ENCODE measurements at regions not wholly inside any gene's neighbourhood (a gene's known extent, or its start where the extent isn't known, plus 50 kb on each side); places are given as distances from the start of the nearest gene placed in this dataset.
"Not testable (repeated sequence)": the region's sequence is repeated elsewhere in the genome, so short reads cannot be mapped to it uniquely, and the experiment has no call there.

DNA sequence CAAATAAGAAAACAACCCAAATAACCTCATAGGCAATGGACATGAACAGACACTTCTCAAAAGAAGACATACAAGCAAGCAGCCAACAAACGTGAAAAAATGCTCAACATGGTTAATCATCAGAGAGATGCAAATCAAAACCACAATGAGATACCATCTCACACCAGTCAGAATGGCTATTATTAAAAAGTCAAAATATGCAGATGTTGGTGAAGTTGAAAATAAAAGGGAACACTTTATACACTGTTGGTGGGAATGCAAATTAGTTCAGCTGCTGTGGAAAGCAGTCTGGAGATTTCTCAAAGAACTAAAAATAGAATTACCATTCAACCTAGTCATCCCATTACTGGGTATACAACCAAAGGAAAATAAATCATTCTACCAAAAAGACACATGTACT is 606.4 kb downstream of the KCTD12 start:
- TF ChIP-seq CTCF, POLR2AphosphoS5, EP300 (IDR thresholded peaks at IDR 0.05): not testable (repeated sequence)

All from upper lobe of left lung (tissue), 4 donors.